ENCODE measurements at regions not wholly inside any gene's neighbourhood (a gene's known extent, or its start where the extent isn't known, plus 50 kb on each side); places are given as distances from the start of the nearest gene placed in this dataset.

GRCh38 chr7:20561466-20561865, 54.0 kb upstream of the ABCB5 start:
- WGBS, 4 donors: 84 to 91% (median 88%) methylated on average over 4 of the region's 4 CpGs
- no peaks in the 10 kb centered on the region for H3K9me3 ChIP-seq (replicated peaks in 1 of 3)
- peaks cover 3% of the 10 kb centered on the region for H3K27me3 ChIP-seq
- no peak for DNase-seq
- H3K36me3 ChIP-seq (replicated peaks in 1 of 2): no peaks in the 10 kb centered on the region
- H3K4me3 ChIP-seq: no peak overlapping the region
- no peak for TF ChIP-seq CTCF (IDR thresholded peaks at IDR 0.05)
- TF ChIP-seq POLR2A (IDR thresholded peaks at IDR 0.05): no peak
- H3K4me1 ChIP-seq (replicated peaks in 1 of 2): no peaks in the 10 kb centered on the region
- no peak overlapping the region for H3K27ac ChIP-seq
- intact Hi-C loops (cut with DNase I): no loop called here

- Histone ChIP-seq H3K4me1 (replicated peaks in 1 of 2) (no peaks in the 10 kb centered on the region), H3K27me3 (peaks cover 3% of the 10 kb centered on the region), H3K4me3 (no peak overlapping the region), H3K9me3 (replicated peaks in 1 of 3) (no peaks in the 10 kb centered on the region), H3K36me3 (replicated peaks in 1 of 2) (no peaks in the 10 kb centered on the region), H3K27ac (no peak overlapping the region)
- intact Hi-C loops (cut with DNase I): no loop called here
- no peak for DNase-seq
- TF ChIP-seq POLR2A (IDR thresholded peaks at IDR 0.05) (no peak), CTCF (IDR thresholded peaks at IDR 0.05) (no peak)
These were observed 53.6 kb upstream of the ABCB5 start for GRCh38 chr7:20561908-20562307.

GRCh38 chr7:20562461-20562860, 53.0 kb upstream of the ABCB5 start:
- no peak overlapping the region for H3K4me3 ChIP-seq
- whole genome bisulfite sequencing, 4 donors: 45 to 57% (median 49%) methylated on average over 4 of the region's 4 CpGs
- TF ChIP-seq CTCF (IDR thresholded peaks at IDR 0.05) (no peak), POLR2A (IDR thresholded peaks at IDR 0.05) (no peak)

More at GRCh38 chr7:20562461-20562860, 53.0 kb upstream of the ABCB5 start:
- Histone ChIP-seq H3K36me3 (replicated peaks in 1 of 2) (no peaks in the 10 kb centered on the region), H3K9me3 (replicated peaks in 1 of 3) (no peaks in the 10 kb centered on the region), H3K27ac (no peak overlapping the region), H3K4me1 (replicated peaks in 1 of 2) (no peaks in the 10 kb centered on the region), H3K27me3 (peaks cover 3% of the 10 kb centered on the region)
- intact Hi-C loops (cut with DNase I): no loop called here
- DNase-seq: no peak

Measured in adrenal gland (tissue), 9 donors.